ENCODE measurements at regions not wholly inside any gene's neighbourhood (a gene's known extent, or its start where the extent isn't known, plus 50 kb on each side); places are given as distances from the start of the nearest gene placed in this dataset.

DNA sequence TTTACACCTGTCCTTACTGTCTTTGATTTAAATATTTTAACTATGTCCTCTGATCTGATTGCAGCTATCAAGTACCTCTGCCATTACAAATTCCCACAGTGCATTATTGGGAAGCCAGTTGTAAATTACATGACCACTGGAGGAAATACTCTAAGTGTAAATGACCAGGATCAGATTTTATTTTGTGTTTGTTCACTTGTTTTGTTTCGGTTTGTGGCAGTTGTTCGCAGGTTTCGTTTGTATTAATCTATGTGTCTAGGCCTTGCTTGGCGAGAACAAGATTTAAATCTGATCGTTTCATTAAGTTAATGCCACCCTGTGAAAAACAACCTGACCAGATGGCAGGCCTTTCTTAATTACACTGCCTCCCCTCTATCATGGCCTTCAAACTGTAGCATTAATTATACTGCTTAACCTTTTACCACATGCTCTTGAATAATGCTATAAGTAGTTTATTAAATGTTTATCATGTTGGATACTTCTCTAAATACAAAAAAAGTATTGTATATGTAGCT lies 990.1 kb downstream of the TMTC2 start:
- Histone ChIP-seq H3K9me3 (ENCODE audit: insufficient read depth, low read depth, low read length) (no peaks in the 10 kb centered on the region), H3K4me3 (ENCODE audit: low read length) (no peak overlapping the region), H3K36me3 (ENCODE audit: insufficient read depth, low read length) (no peaks in the 10 kb centered on the region), H3K4me1 (ENCODE audit: insufficient read depth, low read length) (no peaks in the 10 kb centered on the region), H3K9ac (ENCODE audit: low read depth, low read length) (no peak overlapping the region), H3K27ac (ENCODE audit: low read depth, low read length) (no peak overlapping the region), H3K27me3 (ENCODE audit: insufficient read depth, low read length) (no peaks in the 10 kb centered on the region)
- 95% methylated on average over 5 of the region's 5 CpGs for WGBS

DNA sequence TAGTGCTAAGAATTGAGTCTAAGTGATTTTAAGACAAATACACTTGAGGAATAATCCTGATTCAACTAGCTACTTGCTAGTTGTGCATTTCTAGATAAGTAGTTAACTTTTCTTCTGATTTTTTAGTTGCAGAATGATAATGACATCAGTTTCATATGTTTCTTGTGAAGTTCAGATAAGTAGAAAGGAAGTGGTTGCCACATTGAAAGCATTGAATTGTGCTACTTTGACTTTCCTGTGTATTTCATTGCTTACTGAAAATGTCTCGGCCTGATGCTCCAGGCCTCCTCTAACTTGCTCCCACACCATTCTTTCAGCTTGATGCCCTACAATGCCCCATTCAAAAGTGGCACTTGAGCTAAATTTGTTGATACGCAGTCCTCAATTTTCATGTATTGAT lies 980.0 kb downstream of the TMTC2 start:
- no peaks in the 10 kb centered on the region for H3K36me3 ChIP-seq (ENCODE audit: insufficient read depth, low read length)
- H3K9ac ChIP-seq (ENCODE audit: low read depth, low read length) = no peak overlapping the region
- no peaks in the 10 kb centered on the region for H3K4me1 ChIP-seq (ENCODE audit: insufficient read depth, low read length)
- no peak overlapping the region for H3K27ac ChIP-seq (ENCODE audit: low read depth, low read length)
- 73% methylated on average over 2 of the region's 2 CpGs for WGBS
- H3K4me3 ChIP-seq (ENCODE audit: low read length) = no peak overlapping the region
- no peaks in the 10 kb centered on the region for H3K27me3 ChIP-seq (ENCODE audit: insufficient read depth, low read length)
- no peaks in the 10 kb centered on the region for H3K9me3 ChIP-seq (ENCODE audit: insufficient read depth, low read depth, low read length)

DNA sequence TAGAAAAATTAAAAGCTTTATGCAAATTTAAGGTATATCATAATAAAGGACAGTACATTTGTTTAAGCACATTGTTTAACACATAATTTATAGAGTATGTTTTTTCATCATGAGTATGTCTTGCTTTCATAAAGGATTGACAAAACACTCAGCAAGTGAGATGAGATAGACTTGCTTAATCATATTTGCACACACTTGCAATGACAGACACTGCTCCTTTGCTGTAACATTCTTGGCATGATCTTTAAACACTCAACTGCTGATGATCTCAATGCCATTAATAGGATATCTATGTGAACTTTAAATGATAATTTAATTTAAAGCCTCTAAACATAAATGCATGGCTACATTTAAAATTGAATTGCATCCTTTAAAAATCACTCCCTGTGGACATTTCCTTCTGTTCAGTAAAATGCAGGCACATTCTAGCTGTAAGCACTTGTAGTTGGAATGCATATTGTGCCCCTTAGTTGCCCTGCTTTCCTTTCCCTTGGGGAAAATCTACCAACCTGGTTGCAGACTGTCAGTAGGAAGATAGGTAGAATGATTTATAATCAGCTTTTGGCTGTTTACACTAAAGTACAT lies 979.0 kb downstream of the TMTC2 start:
- no peak overlapping the region for H3K27ac ChIP-seq (ENCODE audit: low read depth, low read length)
- no peaks in the 10 kb centered on the region for H3K4me1 ChIP-seq (ENCODE audit: insufficient read depth, low read length)
- no peaks in the 10 kb centered on the region for H3K9me3 ChIP-seq (ENCODE audit: insufficient read depth, low read depth, low read length)
- no peak overlapping the region for H3K4me3 ChIP-seq (ENCODE audit: low read length)
- H3K9ac ChIP-seq (ENCODE audit: low read depth, low read length) = no peak overlapping the region
- no peaks in the 10 kb centered on the region for H3K27me3 ChIP-seq (ENCODE audit: insufficient read depth, low read length)
- H3K36me3 ChIP-seq (ENCODE audit: insufficient read depth, low read length) = no peaks in the 10 kb centered on the region

DNA sequence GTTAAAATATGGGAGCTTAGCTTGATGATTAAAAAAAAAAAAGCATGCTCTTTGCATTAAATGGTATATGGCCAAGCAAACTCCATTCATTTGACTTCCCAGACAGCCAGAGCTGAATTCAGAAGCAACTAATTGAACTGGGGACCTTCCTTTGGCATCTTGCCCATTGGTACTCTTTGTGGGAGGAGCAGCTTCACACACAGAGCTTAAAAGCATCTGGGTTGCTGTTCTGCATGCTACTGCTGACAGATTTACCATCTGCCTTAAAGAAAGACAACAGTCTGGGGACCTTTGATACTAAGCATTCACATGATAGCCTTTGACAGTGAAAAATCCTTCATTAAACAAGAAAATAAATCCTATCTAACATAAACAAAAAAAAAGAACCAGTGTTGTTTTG lies 977.9 kb downstream of the TMTC2 start:
- H3K27ac ChIP-seq (ENCODE audit: low read depth, low read length) = no peak overlapping the region
- H3K36me3 ChIP-seq (ENCODE audit: insufficient read depth, low read length) = no peaks in the 10 kb centered on the region
- H3K4me1 ChIP-seq (ENCODE audit: insufficient read depth, low read length) = no peaks in the 10 kb centered on the region
- no peak overlapping the region for H3K4me3 ChIP-seq (ENCODE audit: low read length)
- H3K9ac ChIP-seq (ENCODE audit: low read depth, low read length) = no peak overlapping the region
- H3K9me3 ChIP-seq (ENCODE audit: insufficient read depth, low read depth, low read length) = no peaks in the 10 kb centered on the region
- H3K27me3 ChIP-seq (ENCODE audit: insufficient read depth, low read length) = no peaks in the 10 kb centered on the region

DNA sequence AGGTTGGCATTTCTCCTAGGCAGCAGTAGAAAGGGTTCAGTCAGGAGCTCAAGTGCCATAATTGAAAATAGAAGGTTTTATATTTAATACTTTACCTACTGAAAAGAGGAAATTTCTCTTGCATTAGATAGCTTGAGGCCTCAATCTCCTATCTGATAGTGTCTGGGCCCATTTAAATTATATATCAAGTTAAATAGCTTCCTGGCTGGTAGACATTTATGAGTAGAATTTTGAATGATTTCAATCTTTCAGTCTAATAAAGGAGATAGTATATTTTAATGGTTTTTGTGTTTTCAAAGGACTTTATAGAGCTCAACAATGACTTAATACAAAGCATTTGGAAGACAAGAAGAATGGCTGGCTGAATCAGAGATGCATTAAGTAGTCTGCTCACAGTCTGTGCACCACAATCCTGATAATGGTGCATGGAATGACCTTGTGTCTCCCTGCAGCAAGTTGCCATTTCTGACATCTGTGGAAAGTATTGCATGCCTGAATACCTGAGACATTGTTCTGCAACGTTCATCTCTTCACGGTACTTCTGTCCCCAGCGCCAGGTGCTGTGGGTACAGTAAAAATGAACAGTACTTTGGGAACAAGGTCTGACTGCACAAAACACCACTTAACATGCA lies 974.1 kb downstream of the TMTC2 start:
- Histone ChIP-seq H3K27me3 (ENCODE audit: insufficient read depth, low read length) (no peaks in the 10 kb centered on the region), H3K9ac (ENCODE audit: low read depth, low read length) (no peak overlapping the region), H3K27ac (ENCODE audit: low read depth, low read length) (no peak overlapping the region), H3K36me3 (ENCODE audit: insufficient read depth, low read length) (no peaks in the 10 kb centered on the region), H3K9me3 (ENCODE audit: insufficient read depth, low read depth, low read length) (no peaks in the 10 kb centered on the region), H3K4me3 (ENCODE audit: low read length) (no peak overlapping the region), H3K4me1 (ENCODE audit: insufficient read depth, low read length) (no peaks in the 10 kb centered on the region)
- WGBS = 95% methylated on average over 3 of the region's 3 CpGs

DNA sequence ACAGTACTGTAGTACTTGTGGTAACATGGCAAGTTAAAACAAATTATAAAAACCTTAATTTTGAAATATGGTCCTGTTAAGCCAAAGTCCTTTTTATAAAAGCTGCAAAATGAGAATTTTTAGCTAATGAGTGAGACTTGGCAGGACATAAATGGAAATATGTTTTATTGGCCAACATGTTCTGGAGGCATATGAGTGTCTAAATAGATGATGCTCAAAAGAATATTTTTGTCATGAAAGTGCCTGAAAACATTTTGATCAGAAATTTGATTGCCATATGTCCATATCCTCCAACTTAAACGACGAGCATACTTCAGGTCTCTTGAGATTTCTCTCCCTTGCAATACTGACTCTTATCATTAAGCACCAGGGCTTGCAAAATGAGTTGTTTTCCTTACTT lies 972.6 kb downstream of the TMTC2 start:
- Histone ChIP-seq H3K9me3 (ENCODE audit: insufficient read depth, low read depth, low read length) (no peaks in the 10 kb centered on the region), H3K9ac (ENCODE audit: low read depth, low read length) (no peak overlapping the region), H3K27me3 (ENCODE audit: insufficient read depth, low read length) (no peaks in the 10 kb centered on the region), H3K4me3 (ENCODE audit: low read length) (no peak overlapping the region), H3K36me3 (ENCODE audit: insufficient read depth, low read length) (no peaks in the 10 kb centered on the region), H3K27ac (ENCODE audit: low read depth, low read length) (no peak overlapping the region), H3K4me1 (ENCODE audit: insufficient read depth, low read length) (no peaks in the 10 kb centered on the region)
- WGBS = 98% methylated on average over 2 of the region's 2 CpGs

DNA sequence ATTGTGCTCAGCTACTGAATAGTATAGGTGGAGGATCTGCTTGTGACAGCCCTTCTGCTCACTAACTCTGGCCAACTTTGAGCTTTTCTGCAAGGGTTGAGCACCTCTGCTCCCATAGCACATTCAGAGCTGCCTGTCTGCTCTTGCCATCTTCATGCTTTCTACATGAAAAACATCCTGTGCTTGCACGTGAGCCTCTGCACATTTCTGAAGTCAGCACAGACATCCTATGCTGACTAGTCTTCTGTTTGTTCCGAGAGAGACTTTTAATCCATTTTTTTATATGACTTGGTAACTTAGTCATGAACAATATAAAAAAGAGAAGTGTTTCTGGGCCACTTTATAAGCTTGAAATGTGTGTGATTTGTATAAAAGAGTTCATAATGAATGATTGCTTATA lies 969.3 kb downstream of the TMTC2 start:
- H3K27ac ChIP-seq (ENCODE audit: low read depth, low read length) = no peak overlapping the region
- H3K36me3 ChIP-seq (ENCODE audit: insufficient read depth, low read length) = no peaks in the 10 kb centered on the region
- H3K4me1 ChIP-seq (ENCODE audit: insufficient read depth, low read length) = no peaks in the 10 kb centered on the region
- H3K27me3 ChIP-seq (ENCODE audit: insufficient read depth, low read length) = no peaks in the 10 kb centered on the region
- no peak overlapping the region for H3K9ac ChIP-seq (ENCODE audit: low read depth, low read length)
- H3K9me3 ChIP-seq (ENCODE audit: insufficient read depth, low read depth, low read length) = peaks cover 4% of the 10 kb centered on the region; the same call in 1 of the 2 replicates
- 97% methylated on average over 2 of the region's 2 CpGs for WGBS
- H3K4me3 ChIP-seq (ENCODE audit: low read length) = no peak overlapping the region

DNA sequence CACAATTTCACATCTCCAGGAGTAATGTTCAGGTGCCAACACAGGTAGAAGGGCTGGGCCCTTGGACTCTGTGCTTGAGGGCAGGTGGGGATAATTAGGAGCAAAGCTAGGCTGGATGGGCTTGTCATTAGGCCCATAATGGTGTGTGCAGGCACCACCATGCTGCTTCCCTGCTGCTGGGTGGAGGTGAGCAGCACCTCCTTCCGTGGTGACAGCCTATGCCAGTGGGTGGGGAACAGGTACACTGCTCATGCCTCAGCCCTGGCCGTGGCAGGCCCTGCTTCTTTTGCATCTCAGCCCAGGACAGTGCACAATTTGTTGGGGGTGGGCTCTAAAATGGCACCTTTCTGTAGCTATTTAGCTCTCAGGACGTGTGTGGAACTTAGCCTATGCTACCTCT lies 955.5 kb downstream of the TMTC2 start:
- no peaks in the 10 kb centered on the region for H3K27me3 ChIP-seq (ENCODE audit: insufficient read depth, low read length)
- no peak overlapping the region for H3K9ac ChIP-seq (ENCODE audit: low read depth, low read length)
- H3K9me3 ChIP-seq (ENCODE audit: insufficient read depth, low read depth, low read length) = no peaks in the 10 kb centered on the region
- no peak overlapping the region for H3K27ac ChIP-seq (ENCODE audit: low read depth, low read length)
- H3K36me3 ChIP-seq (ENCODE audit: insufficient read depth, low read length) = no peaks in the 10 kb centered on the region
- H3K4me3 ChIP-seq (ENCODE audit: low read length) = no peak overlapping the region
- peaks cover 6% of the 10 kb centered on the region; the same call in 1 of the 2 replicates for H3K4me1 ChIP-seq (ENCODE audit: insufficient read depth, low read length)
- WGBS = 93% methylated on average over 3 of the region's 3 CpGs

DNA sequence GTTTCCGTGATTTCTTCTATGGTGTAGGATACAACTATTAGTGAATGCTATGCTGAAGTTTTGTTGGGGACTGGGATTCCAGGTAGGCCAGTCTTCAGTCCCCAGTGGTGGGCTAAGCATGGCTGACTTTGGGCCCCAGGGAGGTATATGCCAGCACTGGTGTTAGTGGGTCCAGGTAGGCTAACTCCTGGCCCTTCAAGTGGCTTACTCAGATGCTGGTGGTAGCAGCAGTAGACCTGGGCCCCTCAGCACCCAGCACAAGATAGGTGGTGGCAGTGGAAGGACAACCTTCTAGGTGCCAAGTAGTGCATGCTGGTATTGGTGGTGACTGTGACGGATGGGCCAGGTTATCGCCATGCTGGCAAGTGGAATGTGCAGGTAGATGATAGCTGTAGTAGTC lies 955.1 kb downstream of the TMTC2 start:
- Histone ChIP-seq H3K9me3 (ENCODE audit: insufficient read depth, low read depth, low read length) (no peaks in the 10 kb centered on the region), H3K36me3 (ENCODE audit: insufficient read depth, low read length) (no peaks in the 10 kb centered on the region), H3K9ac (ENCODE audit: low read depth, low read length) (no peak overlapping the region), H3K27ac (ENCODE audit: low read depth, low read length) (no peak overlapping the region), H3K4me1 (ENCODE audit: insufficient read depth, low read length) (peaks cover 6% of the 10 kb centered on the region; the same call in 1 of the 2 replicates), H3K27me3 (ENCODE audit: insufficient read depth, low read length) (no peaks in the 10 kb centered on the region), H3K4me3 (ENCODE audit: low read length) (no peak overlapping the region)
- 95% methylated on average over 3 of the region's 3 CpGs for WGBS

DNA sequence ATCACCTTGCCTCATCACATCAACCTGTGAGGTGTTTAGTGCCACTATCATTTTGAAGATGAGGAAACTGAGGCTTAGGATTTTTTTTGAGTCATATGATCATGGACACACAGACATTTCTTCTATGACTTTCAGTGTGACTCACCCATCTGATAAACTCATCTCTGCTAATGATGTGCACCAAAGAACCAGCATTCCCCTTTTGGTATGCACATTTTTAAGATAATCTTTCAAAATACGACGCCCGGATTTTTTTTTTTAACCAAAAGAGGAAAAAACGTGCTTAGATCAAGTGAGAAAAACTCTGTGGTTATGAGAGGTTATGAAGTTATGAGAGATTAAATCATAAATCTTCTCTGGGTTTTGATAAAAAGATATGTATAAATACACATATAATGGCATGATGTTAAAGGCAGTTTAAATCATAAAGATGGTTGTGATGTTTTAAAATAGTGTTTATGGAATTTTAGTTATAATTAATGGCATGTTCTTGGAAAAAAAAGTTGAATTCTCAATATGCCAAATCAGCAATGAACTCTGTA lies 948.1 kb downstream of the TMTC2 start:
- H3K4me3 ChIP-seq (ENCODE audit: low read length) = no peak overlapping the region
- WGBS = 76% methylated on average over 4 of the region's 4 CpGs
- no peaks in the 10 kb centered on the region for H3K4me1 ChIP-seq (ENCODE audit: insufficient read depth, low read length)
- no peaks in the 10 kb centered on the region for H3K9me3 ChIP-seq (ENCODE audit: insufficient read depth, low read depth, low read length)
- H3K27me3 ChIP-seq (ENCODE audit: insufficient read depth, low read length) = no peaks in the 10 kb centered on the region
- no peak overlapping the region for H3K9ac ChIP-seq (ENCODE audit: low read depth, low read length)
- no peak overlapping the region for H3K27ac ChIP-seq (ENCODE audit: low read depth, low read length)
- no peaks in the 10 kb centered on the region for H3K36me3 ChIP-seq (ENCODE audit: insufficient read depth, low read length)

DNA sequence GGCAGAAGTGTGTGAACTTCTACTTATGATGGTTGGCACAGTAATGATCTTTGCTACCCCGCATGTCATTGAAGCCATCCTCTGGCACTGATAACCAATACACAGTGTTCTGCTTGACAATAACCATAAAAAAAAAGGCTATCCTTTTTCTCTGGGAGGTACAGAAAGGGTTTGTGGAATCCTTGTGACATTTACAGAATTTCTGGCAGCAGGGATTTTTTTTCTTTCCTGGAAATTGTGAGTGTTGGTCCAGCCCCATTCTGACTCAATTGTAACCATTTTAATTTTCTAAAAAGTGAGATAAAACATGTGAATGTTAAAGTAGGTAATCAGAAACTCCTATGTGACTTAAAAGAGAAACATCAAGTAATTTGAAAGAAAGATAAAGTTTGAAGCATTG lies 943.8 kb downstream of the TMTC2 start:
- Histone ChIP-seq H3K4me1 (ENCODE audit: insufficient read depth, low read length) (no peaks in the 10 kb centered on the region), H3K9ac (ENCODE audit: low read depth, low read length) (no peak overlapping the region), H3K9me3 (ENCODE audit: insufficient read depth, low read depth, low read length) (no peaks in the 10 kb centered on the region), H3K4me3 (ENCODE audit: low read length) (no peak overlapping the region), H3K27me3 (ENCODE audit: insufficient read depth, low read length) (no peaks in the 10 kb centered on the region), H3K27ac (ENCODE audit: low read depth, low read length) (no peak overlapping the region), H3K36me3 (ENCODE audit: insufficient read depth, low read length) (no peaks in the 10 kb centered on the region)
- WGBS = 91% methylated on average over 1 of the region's 1 CpG

Measured in HUES64 (cell line).